Esophagus squamous epithelium (tissue), 5 donors: ENCODE measurements at regions not wholly inside any gene's neighbourhood (a gene's known extent, or its start where the extent isn't known, plus 50 kb on each side); places are given as distances from the start of the nearest gene placed in this dataset.

Experiments used
- DNase-seq: peaks from one replicate; lab custom pipeline; 2025; lab: John Stamatoyannopoulos, UW
- H3K27ac ChIP-seq, 4 donors: fragments of 200-600 bp; sonication (generic); one replicate each; pipeline ENCODE4 v1.5.1; 2016 to 2019; ENCODE audit warnings: mild to moderate bottlenecking in 1 of 4
- H3K27me3 ChIP-seq, 4 donors: fragments of 200-600 bp; sonication (generic); 1 replicate in 3 of 4; 2 replicates in 1 of 4; pipeline versions ENCODE4 v1.5.1 to v1.6.0; 2017 to 2021; ENCODE audit warnings: antibody characterized with exemption in 1 of 4
- H3K36me3 ChIP-seq, 3 donors: fragments of 200-600 bp; sonication (generic); one replicate each; pipeline ENCODE4 v1.5.1; 2016 to 2019
- H3K4me1 ChIP-seq, 3 donors: fragments of 200-600 bp; sonication (generic); one replicate each; pipeline ENCODE4 v1.5.1; 2017 to 2019
- H3K4me3 ChIP-seq, 4 donors: fragments of 200-600 bp; sonication (generic); 1 replicate in 3 of 4; 2 replicates in 1 of 4; pipeline ENCODE4 v1.5.1; 2016 to 2019; ENCODE audit warnings: mild to moderate bottlenecking in 2 of 4, moderate library complexity in 1 of 4
- H3K9me3 ChIP-seq, 3 donors: fragments of 200-600 bp; sonication (generic); one replicate each; pipeline ENCODE4 v1.5.1; 2016 to 2019
- CTCF ChIP-seq, 6 experiments: fragments of 450-650 bp in 4 of 6; fragments of 200-600 bp in 2 of 6; sonication (generic) in 2 of 6; IDR thresholded peaks; one replicate each; pipeline ENCODE4 v1.5.1; 2016 to 2019; ENCODE audit warnings: antibody characterized with exemption in 6 of 6, mild to moderate bottlenecking in 4 of 6, moderate library complexity in 4 of 6
- POLR2A ChIP-seq, 4 donors: fragments of 450-650 bp; IDR thresholded peaks; one replicate each; pipeline ENCODE4 v1.6.1; 2017; ENCODE audit warnings: antibody characterized with exemption in 4 of 4, mild to moderate bottlenecking in 4 of 4, moderate library complexity in 3 of 4
- WGBS, 2 donors: methylation state at CpG; one replicate each; pipeline ENCODE4 v1.1.5; 2018; 5-methylcytosine and 5-hydroxymethylcytosine counted together
- intact Hi-C: fragments of 100-400 bp; cut with DNase I; formaldehyde crosslinking; loops from one replicate; pipeline ENCODE4 v1.15.0; 2022
- donor health status: DM: yes; HTN: yes; CAD: no.

GRCh38 chr5:5822729-5823257, 400.3 kb downstream of the ICE1 start:
- Histone ChIP-seq H3K4me3 (no peak overlapping the region), H3K4me1 (no peaks in the 10 kb centered on the region), H3K9me3 (no peaks in the 10 kb centered on the region), H3K27ac (no peak overlapping the region), H3K36me3 (no peaks in the 10 kb centered on the region), H3K27me3 (no peaks in the 10 kb centered on the region)
- WGBS, 2 donors, result 68 to 70% methylated on average over 3 of the region's 3 CpGs
- TF ChIP-seq CTCF (IDR thresholded peaks at IDR 0.05) (no peak), POLR2A (IDR thresholded peaks at IDR 0.05) (no peak)
- intact Hi-C loops, result no loop called here
- no peak for DNase-seq

GRCh38 chr5:5816960-5817359, 394.5 kb downstream of the ICE1 start:
- H3K27ac ChIP-seq, result no peak overlapping the region
- no peaks in the 10 kb centered on the region for H3K9me3 ChIP-seq
- H3K27me3 ChIP-seq, result no peaks in the 10 kb centered on the region
- no peaks in the 10 kb centered on the region for H3K36me3 ChIP-seq
- no peak for DNase-seq
- intact Hi-C loops, result no loop called here
- H3K4me1 ChIP-seq, result no peaks in the 10 kb centered on the region
- no peak overlapping the region for H3K4me3 ChIP-seq
- TF ChIP-seq CTCF (IDR thresholded peaks at IDR 0.05) (no peak), POLR2A (IDR thresholded peaks at IDR 0.05) (no peak)

DNA sequence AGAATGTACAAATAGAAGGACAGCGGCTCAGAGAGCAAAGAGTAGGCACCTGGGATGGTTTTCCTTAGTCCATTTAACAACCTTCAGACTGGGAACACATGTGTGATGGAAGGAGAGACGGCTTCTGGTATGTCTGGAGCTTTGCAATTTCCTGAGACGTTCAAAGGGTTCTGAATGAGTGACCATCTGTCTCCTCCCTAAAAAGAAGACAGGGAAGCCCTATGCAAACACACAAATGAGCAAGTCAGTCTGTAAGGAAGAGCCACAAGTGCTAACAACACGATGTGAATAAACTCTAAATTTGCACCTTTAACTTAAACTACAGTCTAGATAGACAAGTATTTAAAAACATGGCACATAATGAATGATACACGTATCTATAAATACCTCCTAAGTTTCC, 391.0 kb downstream of the ICE1 start:
- H3K27ac ChIP-seq, result no peak overlapping the region
- H3K4me3 ChIP-seq, result no peak overlapping the region
- intact Hi-C loops, result no loop called here
- H3K4me1 ChIP-seq, result no peaks in the 10 kb centered on the region
- TF ChIP-seq CTCF (IDR thresholded peaks at IDR 0.05) (no peak), POLR2A (IDR thresholded peaks at IDR 0.05) (no peak)
- H3K36me3 ChIP-seq, result no peaks in the 10 kb centered on the region
- H3K9me3 ChIP-seq, result no peaks in the 10 kb centered on the region
- DNase-seq, result no peak
- no peaks in the 10 kb centered on the region for H3K27me3 ChIP-seq
- WGBS, 2 donors, result 33 to 42% methylated on average over 5 of the region's 5 CpGs

- WGBS, 2 donors, result 20 to 58% methylated on average over 1 to 2 of the region's 2 CpGs
These were observed 388.0 kb downstream of the ICE1 start for GRCh38 chr5:5810461-5810860.

DNA sequence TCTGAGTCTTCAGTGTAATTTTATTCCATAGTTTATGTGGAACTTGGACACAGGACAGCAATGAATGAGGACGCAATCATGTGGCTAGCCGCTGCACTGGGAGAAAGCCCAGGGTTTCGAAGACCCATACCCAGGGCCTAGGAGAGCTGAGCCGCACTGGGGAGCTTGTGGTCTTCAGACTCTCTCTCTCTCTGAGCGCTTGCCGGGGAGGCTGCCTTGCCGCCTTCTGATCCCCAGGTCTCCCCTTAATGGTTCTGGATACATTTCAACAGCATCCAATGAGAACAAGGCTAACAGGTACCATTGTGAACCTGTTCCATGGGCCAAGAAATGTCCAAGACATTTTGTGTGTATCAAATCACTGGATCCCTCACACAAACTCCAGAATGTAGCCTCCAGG, 383.4 kb downstream of the ICE1 start:
- intact Hi-C loops, result no loop called here
- no peak for TF ChIP-seq CTCF (IDR thresholded peaks at IDR 0.05)
- no peak for TF ChIP-seq POLR2A (IDR thresholded peaks at IDR 0.05)
- no peak for DNase-seq
- H3K4me1 ChIP-seq, result no peaks in the 10 kb centered on the region
- no peaks in the 10 kb centered on the region for H3K9me3 ChIP-seq
- H3K4me3 ChIP-seq, result no peak overlapping the region
- no peaks in the 10 kb centered on the region for H3K36me3 ChIP-seq
- H3K27me3 ChIP-seq, result no peaks in the 10 kb centered on the region
- WGBS, 2 donors, result 97 to 98% methylated on average over 6 to 7 of the region's 7 CpGs
- H3K27ac ChIP-seq, result no peak overlapping the region

More at GRCh38 chr5:5810461-5810860, 388.0 kb downstream of the ICE1 start:
- TF ChIP-seq CTCF (IDR thresholded peaks at IDR 0.05) (no peak), POLR2A (IDR thresholded peaks at IDR 0.05) (no peak)
- H3K27me3 ChIP-seq, result no peaks in the 10 kb centered on the region
- no peak overlapping the region for H3K27ac ChIP-seq
- no peak overlapping the region for H3K4me3 ChIP-seq
- no peak for DNase-seq
- no peaks in the 10 kb centered on the region for H3K4me1 ChIP-seq
- no peaks in the 10 kb centered on the region for H3K36me3 ChIP-seq
- intact Hi-C loops, result no loop called here
- no peaks in the 10 kb centered on the region for H3K9me3 ChIP-seq
